ENCODE measurements at regions not wholly inside any gene's neighbourhood (a gene's known extent, or its start where the extent isn't known, plus 50 kb on each side); places are given as distances from the start of the nearest gene placed in this dataset.

GRCh38 chr1:93743465-93743864, 61.8 kb upstream of the BCAR3 start:
- Histone ChIP-seq H3K4me3 (no peak overlapping the region), H3K36me3 (replicated peaks in 1 of 2; ENCODE audit: insufficient read depth in 1 of 2, low read depth in 2 of 2) (no peaks in the 10 kb centered on the region), H3K27me3 (no peaks in the 10 kb centered on the region), H3K27ac (peak overlapping the region in 1 of 4 donors; percentile 9), H3K4me1 (peaks cover 13% of the 10 kb centered on the region), H3K9me3 (peaks cover 0 to 4% (median 0%) of the 10 kb centered on the region in 3 donors)
- no peak for TF ChIP-seq POLR2A (IDR thresholded peaks at IDR 0.05)
- no peak for TF ChIP-seq CTCF (IDR thresholded peaks at IDR 0.05)
- 30 to 47% methylated on average over 1 of the region's 1 CpG for WGBS, 2 donors
- no peak for ATAC-seq
- intact Hi-C loops (cut with DNase I) = no loop called here
- no peak for DNase-seq

- ATAC-seq (no peak), DNase-seq (no peak)
- Histone ChIP-seq H3K27ac (no peak overlapping the region), H3K9me3 (no peaks in the 10 kb centered on the region), H3K4me1 (peaks cover 13% of the 10 kb centered on the region), H3K27me3 (no peaks in the 10 kb centered on the region), H3K36me3 (replicated peaks in 1 of 2; ENCODE audit: insufficient read depth in 1 of 2, low read depth in 2 of 2) (no peaks in the 10 kb centered on the region), H3K4me3 (no peak overlapping the region)
- TF ChIP-seq CTCF (IDR thresholded peaks at IDR 0.05) (no peak), POLR2A (IDR thresholded peaks at IDR 0.05) (no peak)
- WGBS, 2 donors = 46 to 75% methylated on average over 12 of the region's 12 CpGs
- intact Hi-C loops (cut with DNase I) = no loop called here
These were observed 59.0 kb upstream of the BCAR3 start for GRCh38 chr1:93740601-93741031.

DNA sequence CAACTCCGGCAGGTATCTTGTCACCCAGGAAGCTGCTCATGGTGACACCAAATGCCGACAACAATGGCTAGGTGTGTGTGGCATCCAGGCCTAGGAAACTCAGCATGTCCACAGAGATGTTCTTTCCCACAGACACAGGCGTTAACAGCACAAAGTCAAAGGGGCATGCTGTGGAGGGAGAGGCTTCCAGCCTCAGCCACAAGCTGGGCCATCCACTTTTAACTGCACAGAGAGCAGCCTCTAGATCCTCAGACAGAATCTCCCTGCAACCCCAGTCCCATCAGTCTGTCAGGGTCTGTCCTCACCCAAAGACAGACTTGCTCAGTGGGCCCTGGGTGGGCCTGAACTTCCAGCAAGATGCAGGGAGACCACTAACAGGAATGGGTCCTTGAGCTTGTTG, 58.5 kb upstream of the BCAR3 start:
- intact Hi-C loops (cut with DNase I) = no loop called here
- Histone ChIP-seq H3K9me3 (no peaks in the 10 kb centered on the region), H3K36me3 (replicated peaks in 1 of 2; ENCODE audit: insufficient read depth in 1 of 2, low read depth in 2 of 2) (no peaks in the 10 kb centered on the region), H3K27ac (no peak overlapping the region), H3K4me3 (no peak overlapping the region), H3K4me1 (peaks cover 13% of the 10 kb centered on the region), H3K27me3 (no peaks in the 10 kb centered on the region)
- ATAC-seq = no peak
- TF ChIP-seq POLR2A (IDR thresholded peaks at IDR 0.05) (no peak), CTCF (IDR thresholded peaks at IDR 0.05) (no peak)
- 92 to 100% methylated on average over 3 of the region's 3 CpGs for WGBS, 2 donors
- no peak for DNase-seq

GRCh38 chr1:93739472-93739871, 57.8 kb upstream of the BCAR3 start:
- H3K4me3 ChIP-seq = no peak overlapping the region
- H3K27ac ChIP-seq = no peak overlapping the region
- H3K4me1 ChIP-seq = peaks cover 13% of the 10 kb centered on the region
- H3K9me3 ChIP-seq = no peaks in the 10 kb centered on the region
- 94 to 98% methylated on average over 5 of the region's 5 CpGs for WGBS, 2 donors
- no peaks in the 10 kb centered on the region for H3K27me3 ChIP-seq
- DNase-seq (no peak), ATAC-seq (no peak)
- no peak for TF ChIP-seq CTCF (IDR thresholded peaks at IDR 0.05)
- no peak for TF ChIP-seq POLR2A (IDR thresholded peaks at IDR 0.05)
- no peaks in the 10 kb centered on the region for H3K36me3 ChIP-seq (replicated peaks in 1 of 2; ENCODE audit: insufficient read depth in 1 of 2, low read depth in 2 of 2)
- intact Hi-C loops (cut with DNase I) = no loop called here

- H3K27me3 ChIP-seq = no peaks in the 10 kb centered on the region
- no peak overlapping the region for H3K27ac ChIP-seq
- no peak for TF ChIP-seq CTCF (IDR thresholded peaks at IDR 0.05)
- no peak for TF ChIP-seq POLR2A (IDR thresholded peaks at IDR 0.05)
- H3K4me1 ChIP-seq = peaks cover 13% of the 10 kb centered on the region
- WGBS, 2 donors = 88 to 94% methylated on average over 5 of the region's 5 CpGs
- DNase-seq (no peak), ATAC-seq (no peak)
- no peaks in the 10 kb centered on the region for H3K36me3 ChIP-seq (replicated peaks in 1 of 2; ENCODE audit: insufficient read depth in 1 of 2, low read depth in 2 of 2)
- H3K9me3 ChIP-seq = no peaks in the 10 kb centered on the region
- H3K4me3 ChIP-seq = no peak overlapping the region
- intact Hi-C loops (cut with DNase I) = no loop called here
These were observed 57.3 kb upstream of the BCAR3 start for GRCh38 chr1:93738926-93739325.

Data from body of pancreas (tissue), 4 donors.